ENCODE measurements at regions not wholly inside any gene's neighbourhood (a gene's known extent, or its start where the extent isn't known, plus 50 kb on each side); places are given as distances from the start of the nearest gene placed in this dataset.

GRCh38 chr16:86118467-86119307 is 219.7 kb downstream of the IRF8 start:
- DNase-seq (ENCODE audit: low spot score) (no peak), ATAC-seq (no peak)
- intact Hi-C loops (cut with DNase I) = no loop called here

- no peak for ATAC-seq
- intact Hi-C loops (cut with DNase I) = no loop called here
- no peak for DNase-seq (ENCODE audit: low spot score)
Measured at GRCh38 chr16:86120201-86121192, 221.5 kb downstream of the IRF8 start.

DNA sequence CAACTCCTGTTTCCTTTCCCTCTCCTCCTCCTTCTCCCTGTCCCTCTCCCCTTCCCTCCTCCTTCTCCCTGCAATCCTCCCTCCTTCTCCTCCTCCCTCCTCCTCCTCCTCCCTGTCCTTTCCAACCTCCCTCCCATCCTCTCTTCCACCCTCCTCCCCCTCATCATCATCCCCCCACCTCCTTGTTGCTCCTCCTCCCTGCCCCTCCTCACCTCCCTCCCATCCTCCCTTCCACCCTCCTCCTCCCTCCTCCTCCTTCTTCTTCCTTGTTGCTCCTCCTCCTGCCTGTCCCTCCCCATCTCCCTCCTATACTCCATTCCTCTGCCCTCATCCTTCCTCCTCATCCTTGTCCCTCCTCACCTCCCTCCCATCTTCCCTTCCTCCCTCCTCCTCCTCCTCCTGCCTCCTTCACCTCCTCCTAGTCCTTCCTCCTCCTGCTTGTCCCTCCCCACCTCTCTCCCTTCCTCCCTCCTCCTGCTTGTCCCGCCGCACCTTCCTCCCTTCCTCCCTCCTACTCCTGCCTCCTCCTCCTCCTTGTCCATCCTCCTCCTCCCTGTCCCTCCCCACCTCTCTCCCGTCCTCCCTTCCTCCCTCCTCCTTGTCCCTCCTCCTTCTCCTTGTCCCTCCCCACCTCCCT is 222.5 kb downstream of the IRF8 start:
- ATAC-seq = no peak
- intact Hi-C loops (cut with DNase I) = no loop called here
- no peak for DNase-seq (ENCODE audit: low spot score)

GRCh38 chr16:86122681-86123342 is 223.8 kb downstream of the IRF8 start:
- ATAC-seq (no peak), DNase-seq (ENCODE audit: low spot score) (no peak)
- intact Hi-C loops (cut with DNase I) = no loop called here

DNA sequence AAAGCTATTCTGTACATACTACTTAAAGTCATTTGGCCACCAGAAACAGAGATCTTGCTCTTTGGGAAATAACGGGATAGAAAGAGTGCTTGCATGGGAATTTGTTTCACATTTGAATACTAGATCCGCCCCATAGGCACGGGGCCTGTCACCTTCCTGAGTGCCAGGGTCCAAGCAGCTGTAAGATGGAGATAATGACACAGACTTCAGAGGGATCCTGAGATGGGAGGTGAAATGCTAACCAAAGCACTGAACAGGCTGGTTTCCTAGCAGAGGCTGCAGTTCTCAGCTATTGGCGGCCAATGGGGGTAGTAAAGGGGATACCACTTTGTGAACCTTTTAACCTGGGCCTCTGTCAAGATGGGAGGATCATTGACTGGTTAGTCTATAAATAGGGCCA is 225.4 kb downstream of the IRF8 start:
- DNase-seq (ENCODE audit: low spot score) (no peak), ATAC-seq (no peak)
- intact Hi-C loops (cut with DNase I) = no loop called here

- DNase-seq (ENCODE audit: low spot score) (no peak), ATAC-seq (no peak)
- intact Hi-C loops (cut with DNase I) = no loop called here
Measured at GRCh38 chr16:86126891-86127290, 227.9 kb downstream of the IRF8 start.

GRCh38 chr16:86127366-86127765 is 228.4 kb downstream of the IRF8 start:
- DNase-seq (ENCODE audit: low spot score) = no peak
- intact Hi-C loops (cut with DNase I) = no loop called here

GRCh38 chr16:86128246-86128645 is 229.3 kb downstream of the IRF8 start:
- DNase-seq (ENCODE audit: low spot score) (no peak), ATAC-seq (no peak)
- intact Hi-C loops (cut with DNase I) = no loop called here

More at GRCh38 chr16:86127366-86127765, 228.4 kb downstream of the IRF8 start:
- ATAC-seq = no peak

GRCh38 chr16:86129541-86129940 is 230.6 kb downstream of the IRF8 start:
- intact Hi-C loops (cut with DNase I) = no loop called here
- DNase-seq (ENCODE audit: low spot score) (no peak), ATAC-seq (no peak)

DNA sequence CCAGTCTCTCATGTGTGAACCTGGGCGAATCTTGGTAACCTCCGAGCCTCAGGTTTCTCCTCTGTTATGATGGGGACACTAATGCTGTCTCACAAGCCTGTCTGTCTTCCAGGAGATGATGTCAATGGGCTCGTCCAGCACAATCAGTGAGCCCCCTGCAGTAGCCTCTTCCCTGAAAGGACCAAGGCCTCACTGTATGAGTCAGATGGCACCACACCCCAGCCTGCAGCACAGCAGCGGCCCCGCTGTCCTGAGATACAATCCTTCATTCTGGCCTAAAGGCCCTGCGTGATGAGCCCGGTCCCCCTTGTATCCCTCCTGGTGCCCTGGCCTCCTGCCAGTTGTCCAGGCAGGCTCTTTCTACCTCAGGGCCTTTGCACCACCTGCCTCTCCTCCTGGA is 234.4 kb downstream of the IRF8 start:
- ATAC-seq = no peak
- intact Hi-C loops (cut with DNase I) = no loop called here
- no peak for DNase-seq (ENCODE audit: low spot score)

GRCh38 chr16:86133847-86134375 is 234.9 kb downstream of the IRF8 start:
- intact Hi-C loops (cut with DNase I) = no loop called here
- ATAC-seq = no peak
- DNase-seq (ENCODE audit: low spot score) = no peak

DNA sequence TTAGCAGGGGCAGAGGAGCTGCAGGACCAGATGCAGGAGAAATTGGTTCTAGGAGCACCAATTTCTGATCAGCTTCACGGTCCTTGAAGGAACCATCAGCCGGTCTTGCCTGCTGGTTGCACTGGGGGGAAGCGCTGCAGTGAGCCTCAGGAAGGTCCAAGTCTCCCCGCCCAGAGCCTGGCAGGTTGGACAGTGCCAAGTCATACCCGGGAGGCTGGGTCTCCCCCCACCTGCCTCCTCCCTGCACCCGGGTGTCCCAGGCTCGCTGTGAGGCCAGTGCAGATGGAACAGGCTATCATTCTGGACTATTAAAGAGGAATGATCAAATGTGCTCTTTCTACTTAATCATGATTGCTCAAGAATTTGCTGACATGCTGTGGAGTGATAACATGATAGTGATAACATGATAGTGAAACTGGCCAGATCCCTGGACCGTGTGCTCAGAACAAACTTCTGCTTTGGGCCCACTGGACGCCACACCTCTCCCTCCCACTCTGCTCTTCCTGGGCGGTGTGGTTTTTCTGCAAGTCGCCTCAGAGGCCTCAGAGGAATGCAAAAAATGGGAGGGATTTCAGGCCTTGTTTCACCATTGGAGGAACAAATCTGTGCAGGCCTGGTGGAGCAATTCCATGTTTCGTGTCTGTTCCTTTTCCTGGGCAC is 236.0 kb downstream of the IRF8 start:
- ATAC-seq (no peak), DNase-seq (ENCODE audit: low spot score) (no peak)
- intact Hi-C loops (cut with DNase I) = no loop called here

- ATAC-seq (no peak), DNase-seq (ENCODE audit: low spot score) (no peak)
- intact Hi-C loops (cut with DNase I) = no loop called here
Measured at GRCh38 chr16:86137359-86137758, 238.4 kb downstream of the IRF8 start.

GRCh38 chr16:86138121-86139085 is 239.4 kb downstream of the IRF8 start:
- no peak for DNase-seq (ENCODE audit: low spot score)
- ATAC-seq = no peak
- intact Hi-C loops (cut with DNase I) = no loop called here

DNA sequence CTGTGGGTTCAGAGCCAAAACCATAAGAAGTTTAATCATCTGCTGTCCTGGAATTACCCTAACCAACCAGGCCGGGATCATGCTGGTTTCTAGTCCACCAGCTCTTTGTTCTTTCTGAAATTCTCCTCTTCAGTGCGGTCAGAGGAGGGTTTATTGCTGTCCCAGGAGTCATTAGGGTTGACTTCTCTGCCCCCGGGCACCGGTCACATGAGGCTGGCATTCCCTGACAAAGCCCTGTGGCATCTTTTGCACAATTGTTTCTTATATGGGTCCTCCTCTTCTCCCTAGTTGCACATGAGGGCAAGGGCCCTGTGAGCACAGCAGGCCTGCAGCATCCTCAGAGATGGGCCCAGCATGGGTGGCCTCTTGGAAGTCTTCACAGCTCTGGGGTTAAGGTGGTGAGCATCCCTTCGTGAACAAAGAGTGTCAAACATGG is 243.9 kb downstream of the IRF8 start:
- intact Hi-C loops (cut with DNase I) = no loop called here
- no peak for ATAC-seq
- no peak for DNase-seq (ENCODE audit: low spot score)

GRCh38 chr16:86143666-86144065 is 244.7 kb downstream of the IRF8 start:
- intact Hi-C loops (cut with DNase I) = no loop called here
- ATAC-seq (no peak), DNase-seq (ENCODE audit: low spot score) (no peak)

GRCh38 chr16:86145669-86146068 is 246.7 kb downstream of the IRF8 start:
- no peak for ATAC-seq
- DNase-seq (ENCODE audit: low spot score) = no peak
- intact Hi-C loops (cut with DNase I) = no loop called here
